Activated T-cell treated with anti-CD3 and anti-CD28 coated beads, Interleukin-2, amount 50 U/mL, for 4 hours (primary cell): ENCODE measurements at regions not wholly inside any gene's neighbourhood (a gene's known extent, or its start where the extent isn't known, plus 50 kb on each side); places are given as distances from the start of the nearest gene placed in this dataset.

Experiments
- ATAC-seq, 2 donors: fragments of 200-7000 bp; cut with Tn5 transposase; one replicate each; pipeline ENCODE4 v1.10.0; 2021
- DNase-seq: peaks from one replicate; pipeline ENCODE4 v3.0.0-alpha.2; 2020
- H3K27me3 Mint-ChIP-seq: one replicate; pipeline ENCODE4 v1.8.0; 2021; ENCODE audit warnings: low read depth, mixed read lengths
- H3K36me3 Mint-ChIP-seq: one replicate; pipeline ENCODE4 v1.8.0; 2022; ENCODE audit warnings: mixed read lengths; ENCODE audit not compliant: insufficient read depth
- H3K4me1 Mint-ChIP-seq: one replicate; pipeline ENCODE4 v1.8.0; 2021; ENCODE audit warnings: low read depth, mixed read lengths
- H3K4me3 Mint-ChIP-seq: one replicate; pipeline ENCODE4 v1.8.0; 2021; ENCODE audit warnings: mild to moderate bottlenecking, moderate library complexity, mixed read lengths
- H3K9me3 Mint-ChIP-seq: one replicate; pipeline ENCODE4 v1.8.0; 2021; ENCODE audit warnings: mixed read lengths

GRCh38 chr7:16989811-16990413 is 108.1 kb upstream of the AGR3 start:
- H3K27me3 Mint-ChIP-seq = peaks cover 2% of the 10 kb centered on the region
- H3K36me3 Mint-ChIP-seq = no peaks in the 10 kb centered on the region
- no peak overlapping the region for H3K4me3 Mint-ChIP-seq
- DNase-seq = no peak
- H3K9me3 Mint-ChIP-seq = no peaks in the 10 kb centered on the region
- ATAC-seq = no peak
- H3K4me1 Mint-ChIP-seq = no peaks in the 10 kb centered on the region

- H3K4me3 Mint-ChIP-seq = no peak overlapping the region
- peaks cover 5% of the 10 kb centered on the region for H3K9me3 Mint-ChIP-seq
- ATAC-seq (no peak), DNase-seq (no peak)
- H3K4me1 Mint-ChIP-seq = no peaks in the 10 kb centered on the region
- no peaks in the 10 kb centered on the region for H3K36me3 Mint-ChIP-seq
- no peaks in the 10 kb centered on the region for H3K27me3 Mint-ChIP-seq
These were observed 109.8 kb upstream of the AGR3 start for GRCh38 chr7:16991551-16991950.

GRCh38 chr7:16993543-16993942 is 111.8 kb upstream of the AGR3 start:
- Mint-ChIP-seq H3K9me3 (peaks cover 15% of the 10 kb centered on the region), H3K4me3 (no peak overlapping the region), H3K36me3 (no peaks in the 10 kb centered on the region), H3K4me1 (no peaks in the 10 kb centered on the region), H3K27me3 (no peaks in the 10 kb centered on the region)
- ATAC-seq = no peak
- DNase-seq = no peak

GRCh38 chr7:16998481-16999051 is 116.8 kb upstream of the AGR3 start:
- no peaks in the 10 kb centered on the region for H3K27me3 Mint-ChIP-seq
- no peaks in the 10 kb centered on the region for H3K36me3 Mint-ChIP-seq
- H3K4me3 Mint-ChIP-seq = no peak overlapping the region
- DNase-seq (no peak), ATAC-seq (no peak)
- peaks cover 8% of the 10 kb centered on the region for H3K4me1 Mint-ChIP-seq
- H3K9me3 Mint-ChIP-seq = peaks cover 15% of the 10 kb centered on the region

GRCh38 chr7:16999541-17000267 is 117.9 kb upstream of the AGR3 start:
- Mint-ChIP-seq H3K27me3 (no peaks in the 10 kb centered on the region), H3K4me3 (no peak overlapping the region), H3K4me1 (peaks cover 8% of the 10 kb centered on the region), H3K9me3 (peaks cover 15% of the 10 kb centered on the region), H3K36me3 (no peaks in the 10 kb centered on the region)
- ATAC-seq = peak; percentile 82
- no peak for DNase-seq

GRCh38 chr7:17005271-17005670 is 123.5 kb upstream of the AGR3 start:
- DNase-seq (no peak), ATAC-seq (no peak)
- no peaks in the 10 kb centered on the region for H3K27me3 Mint-ChIP-seq
- no peaks in the 10 kb centered on the region for H3K9me3 Mint-ChIP-seq
- H3K36me3 Mint-ChIP-seq = no peaks in the 10 kb centered on the region
- H3K4me3 Mint-ChIP-seq = no peak overlapping the region
- H3K4me1 Mint-ChIP-seq = peaks cover 10% of the 10 kb centered on the region

- H3K36me3 Mint-ChIP-seq = no peaks in the 10 kb centered on the region
- peaks cover 15% of the 10 kb centered on the region for H3K4me1 Mint-ChIP-seq
- H3K9me3 Mint-ChIP-seq = no peaks in the 10 kb centered on the region
- ATAC-seq = no peak
- no peak for DNase-seq
- no peak overlapping the region for H3K4me3 Mint-ChIP-seq
- H3K27me3 Mint-ChIP-seq = no peaks in the 10 kb centered on the region
These were observed 126.1 kb upstream of the AGR3 start for GRCh38 chr7:17007841-17008240.

- Mint-ChIP-seq H3K9me3 (no peaks in the 10 kb centered on the region), H3K27me3 (no peaks in the 10 kb centered on the region), H3K4me3 (no peak overlapping the region), H3K36me3 (no peaks in the 10 kb centered on the region), H3K4me1 (peaks cover 15% of the 10 kb centered on the region)
- peak in 1 of 2 donors; percentile 28 for ATAC-seq
- no peak for DNase-seq
These were observed 127.4 kb upstream of the AGR3 start for GRCh38 chr7:17009007-17009719.

- Mint-ChIP-seq H3K4me1 (peaks cover 15% of the 10 kb centered on the region), H3K27me3 (no peaks in the 10 kb centered on the region), H3K9me3 (no peaks in the 10 kb centered on the region), H3K4me3 (no peak overlapping the region), H3K36me3 (no peaks in the 10 kb centered on the region)
- no peak for DNase-seq
- ATAC-seq = no peak
These were observed 128.2 kb upstream of the AGR3 start for GRCh38 chr7:17009933-17010332.

- Mint-ChIP-seq H3K9me3 (no peaks in the 10 kb centered on the region), H3K4me3 (no peak overlapping the region)
These were observed 129.0 kb upstream of the AGR3 start for GRCh38 chr7:17010637-17011300.

GRCh38 chr7:17013204-17013603 is 131.4 kb upstream of the AGR3 start:
- H3K9me3 Mint-ChIP-seq = no peaks in the 10 kb centered on the region
- no peaks in the 10 kb centered on the region for H3K36me3 Mint-ChIP-seq
- ATAC-seq (no peak), DNase-seq (no peak)
- H3K4me1 Mint-ChIP-seq = peaks cover 19% of the 10 kb centered on the region
- H3K27me3 Mint-ChIP-seq = no peaks in the 10 kb centered on the region
- H3K4me3 Mint-ChIP-seq = no peak overlapping the region

More at GRCh38 chr7:17010637-17011300, 129.0 kb upstream of the AGR3 start:
- Mint-ChIP-seq H3K4me1 (peaks cover 19% of the 10 kb centered on the region), H3K36me3 (no peaks in the 10 kb centered on the region), H3K27me3 (no peaks in the 10 kb centered on the region)
- DNase-seq (no peak), ATAC-seq (no peak)

- no peak overlapping the region for H3K4me3 Mint-ChIP-seq
- peaks cover 15% of the 10 kb centered on the region for H3K4me1 Mint-ChIP-seq
- no peak for DNase-seq
- no peaks in the 10 kb centered on the region for H3K9me3 Mint-ChIP-seq
- H3K36me3 Mint-ChIP-seq = no peaks in the 10 kb centered on the region
- ATAC-seq = no peak
- no peaks in the 10 kb centered on the region for H3K27me3 Mint-ChIP-seq
These were observed 132.9 kb upstream of the AGR3 start for GRCh38 chr7:17014686-17015085.

GRCh38 chr7:17015598-17016031 is 133.8 kb upstream of the AGR3 start:
- no peak for ATAC-seq
- H3K4me1 Mint-ChIP-seq = peaks cover 7% of the 10 kb centered on the region
- no peaks in the 10 kb centered on the region for H3K36me3 Mint-ChIP-seq
- no peak overlapping the region for H3K4me3 Mint-ChIP-seq
- no peaks in the 10 kb centered on the region for H3K9me3 Mint-ChIP-seq
- no peaks in the 10 kb centered on the region for H3K27me3 Mint-ChIP-seq
- no peak for DNase-seq

GRCh38 chr7:17016402-17017010 is 134.7 kb upstream of the AGR3 start:
- no peak for DNase-seq
- no peak for ATAC-seq
- Mint-ChIP-seq H3K36me3 (no peaks in the 10 kb centered on the region), H3K27me3 (no peaks in the 10 kb centered on the region), H3K4me3 (no peak overlapping the region), H3K9me3 (no peaks in the 10 kb centered on the region), H3K4me1 (peaks cover 4% of the 10 kb centered on the region)
